Anterior cingulate cortex (tissue), 58 donors: ENCODE measurements at regions not wholly inside any gene's neighbourhood (a gene's known extent, or its start where the extent isn't known, plus 50 kb on each side); places are given as distances from the start of the nearest gene placed in this dataset.
"Not testable (repeated sequence)": the region's sequence is repeated elsewhere in the genome, so short reads cannot be mapped to it uniquely, and the experiment has no call there.

Experiments used
- DNase-seq, 58 donors: peaks; one replicate each; lab custom pipeline; 2025; lab: John Stamatoyannopoulos, UW

- peak in 4 of 58 donors; percentile 4 to 19 (median 6) for DNase-seq
These were observed 121.1 kb downstream of the PDCD6IP start for GRCh38 chr3:33919312-33920120.

GRCh38 chr3:33920511-33920910 lies 122.1 kb downstream of the PDCD6IP start:
- no peak for DNase-seq

- no peak for DNase-seq
These were observed 123.2 kb downstream of the PDCD6IP start for GRCh38 chr3:33921608-33922007.

- DNase-seq: peak in 1 of 58 donors; percentile 14
These were observed 128.7 kb downstream of the PDCD6IP start for GRCh38 chr3:33926998-33927605.

GRCh38 chr3:33929813-33930212 lies 131.4 kb downstream of the PDCD6IP start:
- DNase-seq: no peak

GRCh38 chr3:33931512-33931911 lies 133.1 kb downstream of the PDCD6IP start:
- DNase-seq: no peak

- no peak for DNase-seq
These were observed 133.8 kb downstream of the PDCD6IP start for GRCh38 chr3:33932010-33932764.

GRCh38 chr3:33936171-33936920 lies 137.9 kb downstream of the PDCD6IP start:
- DNase-seq: no peak

- no peak for DNase-seq
These were observed 138.6 kb downstream of the PDCD6IP start for GRCh38 chr3:33936921-33937525.

- no peak for DNase-seq
These were observed 139.2 kb downstream of the PDCD6IP start for GRCh38 chr3:33937628-33938027.

GRCh38 chr3:33940149-33940548 lies 141.7 kb downstream of the PDCD6IP start:
- DNase-seq: no peak

GRCh38 chr3:33940736-33941135 lies 142.3 kb downstream of the PDCD6IP start:
- DNase-seq: no peak

- no peak for DNase-seq
These were observed 143.4 kb downstream of the PDCD6IP start for GRCh38 chr3:33941804-33942203.

GRCh38 chr3:33942483-33943150 lies 144.2 kb downstream of the PDCD6IP start:
- DNase-seq: peak in 1 of 58 donors; percentile 30

GRCh38 chr3:33943277-33943676 lies 144.8 kb downstream of the PDCD6IP start:
- DNase-seq: no peak

- DNase-seq: not testable (repeated sequence)
These were observed 148.2 kb downstream of the PDCD6IP start for GRCh38 chr3:33946612-33947011.

- DNase-seq: no peak
These were observed 149.1 kb downstream of the PDCD6IP start for GRCh38 chr3:33947272-33948195.

- DNase-seq: no peak
These were observed 150.6 kb downstream of the PDCD6IP start for GRCh38 chr3:33949074-33949473.
